GM12878 (cell line): ENCODE measurements at regions not wholly inside any gene's neighbourhood (a gene's known extent, or its start where the extent isn't known, plus 50 kb on each side); places are given as distances from the start of the nearest gene placed in this dataset.

ENCODE experiments used
- CREM ChIP-seq: IDR thresholded peaks from 2 replicates; pipeline ENCODE4 v1.6.1; 2014; ENCODE audit warnings: antibody characterized with exemption, low read depth
- HDAC6 ChIP-seq: fragments of 200-600 bp; sonication (generic); IDR thresholded peaks from one replicate; pipeline ENCODE4 v1.8.0; 2017; ENCODE audit warnings: antibody characterized with exemption; ENCODE audit not compliant: unreplicated experiment
- NFYA ChIP-seq: IDR thresholded peaks from 2 replicates; pipeline ENCODE4 v1.6.1; 2011; ENCODE audit warnings: low read depth, mild to moderate bottlenecking, low read length, improper control_type of control experiment, borderline replicate concordance
- POLR2A ChIP-seq: IDR thresholded peaks from 2 replicates; pipeline ENCODE4 v1.6.1; 2011; ENCODE audit warnings: low read depth, mild to moderate bottlenecking, low read length
- RFX5 ChIP-seq: IDR thresholded peaks from 2 replicates; pipeline ENCODE4 v1.6.1; 2011; ENCODE audit warnings: low read depth, low read length, improper control_type of control experiment
- SP1 ChIP-seq: IDR thresholded peaks from one replicate; pipeline ENCODE4 v1.6.1; 2011; ENCODE audit warnings: low read depth, low read length
- TAF1 ChIP-seq: IDR thresholded peaks from 2 replicates; pipeline ENCODE4 v1.6.1; 2011; ENCODE audit warnings: mild to moderate bottlenecking, low read depth, low read length, borderline replicate concordance
- TARDBP ChIP-seq: IDR thresholded peaks from 2 replicates; pipeline ENCODE4 v1.6.1; 2016; ENCODE audit warnings: borderline replicate concordance
- TF ChIP-seq, protein P1 (sequence below), 3 experiments: IDR thresholded peaks in 2 of 3; conservative IDR thresholded peaks in 1 of 3; 2 replicates each; pipeline ENCODE4 v1.5.1; 2011; ENCODE audit warnings: low read depth in 3 of 3, low read length in 3 of 3, mild to moderate bottlenecking in 3 of 3, control low read depth in 2 of 3, moderate library complexity in 2 of 3, inconsistent platforms in 1 of 3, mixed read lengths in 1 of 3; ENCODE audit not compliant: control insufficient read depth in 2 of 3, insufficient read depth in 1 of 3; ENCODE audit errors: extremely low read depth in 1 of 3
- TF ChIP-seq, protein P2 (sequence below): IDR thresholded peaks from 2 replicates; pipeline ENCODE4 v1.6.1; 2011; ENCODE audit warnings: low read depth, low read length, improper control_type of control experiment, borderline replicate concordance

DNA sequence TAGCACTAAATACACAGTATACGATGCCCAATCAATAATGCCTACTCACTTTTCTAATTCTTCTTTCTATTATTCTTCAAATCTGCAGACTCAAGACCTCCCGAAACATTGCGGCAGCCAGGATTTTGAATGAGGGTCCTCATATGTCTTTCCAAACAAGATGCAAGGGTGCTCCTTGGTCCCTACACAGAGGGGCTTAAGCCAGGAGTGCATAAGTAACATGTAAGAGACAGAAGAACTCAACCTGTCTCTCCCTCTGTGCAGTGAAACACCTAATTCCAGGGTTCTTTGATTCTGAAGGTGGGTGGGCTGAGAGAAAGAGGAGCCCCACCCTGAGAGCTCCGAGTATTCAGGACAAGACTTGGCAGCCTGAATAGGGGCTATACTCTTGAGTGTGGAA lies 117.6 kb downstream of the ZNF280B start:
- TF ChIP-seq TARDBP (no peak), NFYA (no peak), RFX5 (no peak), SP1 (no peak), HDAC6 (no peak), CREM (no peak), TAF1 (no peak), POLR2A (no peak)
- TF ChIP-seq, protein P1, sequence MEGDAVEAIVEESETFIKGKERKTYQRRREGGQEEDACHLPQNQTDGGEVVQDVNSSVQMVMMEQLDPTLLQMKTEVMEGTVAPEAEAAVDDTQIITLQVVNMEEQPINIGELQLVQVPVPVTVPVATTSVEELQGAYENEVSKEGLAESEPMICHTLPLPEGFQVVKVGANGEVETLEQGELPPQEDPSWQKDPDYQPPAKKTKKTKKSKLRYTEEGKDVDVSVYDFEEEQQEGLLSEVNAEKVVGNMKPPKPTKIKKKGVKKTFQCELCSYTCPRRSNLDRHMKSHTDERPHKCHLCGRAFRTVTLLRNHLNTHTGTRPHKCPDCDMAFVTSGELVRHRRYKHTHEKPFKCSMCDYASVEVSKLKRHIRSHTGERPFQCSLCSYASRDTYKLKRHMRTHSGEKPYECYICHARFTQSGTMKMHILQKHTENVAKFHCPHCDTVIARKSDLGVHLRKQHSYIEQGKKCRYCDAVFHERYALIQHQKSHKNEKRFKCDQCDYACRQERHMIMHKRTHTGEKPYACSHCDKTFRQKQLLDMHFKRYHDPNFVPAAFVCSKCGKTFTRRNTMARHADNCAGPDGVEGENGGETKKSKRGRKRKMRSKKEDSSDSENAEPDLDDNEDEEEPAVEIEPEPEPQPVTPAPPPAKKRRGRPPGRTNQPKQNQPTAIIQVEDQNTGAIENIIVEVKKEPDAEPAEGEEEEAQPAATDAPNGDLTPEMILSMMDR (IDR thresholded peaks at IDR 0.05 in 2 of 3, conservative IDR thresholded peaks at IDR 0.05 in 1 of 3; ENCODE audit: control insufficient read depth in 2 of 3, extremely low read depth in 1 of 3, insufficient read depth in 1 of 3, low read depth in 3 of 3, low read length in 3 of 3) = no peak
- TF ChIP-seq, protein P2, sequence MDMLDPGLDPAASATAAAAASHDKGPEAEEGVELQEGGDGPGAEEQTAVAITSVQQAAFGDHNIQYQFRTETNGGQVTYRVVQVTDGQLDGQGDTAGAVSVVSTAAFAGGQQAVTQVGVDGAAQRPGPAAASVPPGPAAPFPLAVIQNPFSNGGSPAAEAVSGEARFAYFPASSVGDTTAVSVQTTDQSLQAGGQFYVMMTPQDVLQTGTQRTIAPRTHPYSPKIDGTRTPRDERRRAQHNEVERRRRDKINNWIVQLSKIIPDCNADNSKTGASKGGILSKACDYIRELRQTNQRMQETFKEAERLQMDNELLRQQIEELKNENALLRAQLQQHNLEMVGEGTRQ = no peak
